Psoas muscle (tissue), 7 donors: ENCODE measurements at regions not wholly inside any gene's neighbourhood (a gene's known extent, or its start where the extent isn't known, plus 50 kb on each side); places are given as distances from the start of the nearest gene placed in this dataset.
"Not testable (repeated sequence)": the region's sequence is repeated elsewhere in the genome, so short reads cannot be mapped to it uniquely, and the experiment has no call there.

ENCODE experiments used
- ATAC-seq, 4 donors: fragments of 200-7000 bp; cut with Tn5 transposase; one replicate each; pipeline ENCODE4 v1.9.1; 2020; ENCODE audit warnings: moderate library complexity in 3 of 4, mild to moderate bottlenecking in 2 of 4
- DNase-seq, 2 donors: peaks; one replicate each; pipeline ENCODE4 v3.0.0-alpha.2; 2020
- H3K27ac ChIP-seq: fragments of 200-600 bp; one replicate; pipeline ENCODE4 v1.8.0; 2022
- H3K27me3 ChIP-seq, 3 donors: fragments of 200-600 bp in 1 of 3; one replicate each; pipeline versions ENCODE4 v1.6.1 to v1.8.0; 2013 to 2022; ENCODE audit warnings: low read length in 2 of 3, mild to moderate bottlenecking in 2 of 3, moderate library complexity in 1 of 3; ENCODE audit not compliant: insufficient read depth in 3 of 3
- H3K36me3 ChIP-seq, 2 donors: fragments of 200-600 bp in 1 of 2; one replicate each; pipeline versions ENCODE4 v1.6.1 to v1.8.0; 2013 to 2022; ENCODE audit warnings: low read depth in 1 of 2, mild to moderate bottlenecking in 1 of 2, moderate library complexity in 1 of 2; ENCODE audit not compliant: insufficient read depth in 1 of 2
- H3K4me1 ChIP-seq: fragments of 200-600 bp; one replicate; pipeline ENCODE4 v1.8.0; 2022
- H3K4me3 ChIP-seq: fragments of 200-600 bp; one replicate; pipeline ENCODE4 v1.8.0; 2022; ENCODE audit warnings: mild to moderate bottlenecking
- H3K9me3 ChIP-seq: fragments of 200-600 bp; one replicate; pipeline ENCODE4 v1.8.0; 2022
- CTCF ChIP-seq: fragments of 200-600 bp; IDR thresholded peaks from one replicate; pipeline ENCODE4 v1.8.0; 2022; ENCODE audit warnings: antibody characterized with exemption
- WGBS, 3 donors: extraction: QIAGEN DNeasy Blood & Tissue Kit; methylation state at CpG; one replicate each; pipeline versions ENCODE4 v1.1.6 to v1.1.7; 2013; 5-methylcytosine and 5-hydroxymethylcytosine counted together
- intact Hi-C, 2 donors: fragments of 100-400 bp; cut with DNase I; formaldehyde crosslinking; loops; one replicate each; pipeline versions ENCODE4 v1.11.0 to v1.14.2; 2022
- donor health status: healthy with polysubstance abuse.
- donor health status: DM: no; HTN: no; CAD: no; lungs with moderate emphysema.
- donor health status: Bipolar disorder and iron deficiency.
- donor health status: healthy.
- donor health status: DM: yes; HTN: yes; CAD: no.
- donor health status: DM: no; HTN: no; CAD: no.
- donor health status: DM: yes; HTN: yes; CAD: no.

DNA sequence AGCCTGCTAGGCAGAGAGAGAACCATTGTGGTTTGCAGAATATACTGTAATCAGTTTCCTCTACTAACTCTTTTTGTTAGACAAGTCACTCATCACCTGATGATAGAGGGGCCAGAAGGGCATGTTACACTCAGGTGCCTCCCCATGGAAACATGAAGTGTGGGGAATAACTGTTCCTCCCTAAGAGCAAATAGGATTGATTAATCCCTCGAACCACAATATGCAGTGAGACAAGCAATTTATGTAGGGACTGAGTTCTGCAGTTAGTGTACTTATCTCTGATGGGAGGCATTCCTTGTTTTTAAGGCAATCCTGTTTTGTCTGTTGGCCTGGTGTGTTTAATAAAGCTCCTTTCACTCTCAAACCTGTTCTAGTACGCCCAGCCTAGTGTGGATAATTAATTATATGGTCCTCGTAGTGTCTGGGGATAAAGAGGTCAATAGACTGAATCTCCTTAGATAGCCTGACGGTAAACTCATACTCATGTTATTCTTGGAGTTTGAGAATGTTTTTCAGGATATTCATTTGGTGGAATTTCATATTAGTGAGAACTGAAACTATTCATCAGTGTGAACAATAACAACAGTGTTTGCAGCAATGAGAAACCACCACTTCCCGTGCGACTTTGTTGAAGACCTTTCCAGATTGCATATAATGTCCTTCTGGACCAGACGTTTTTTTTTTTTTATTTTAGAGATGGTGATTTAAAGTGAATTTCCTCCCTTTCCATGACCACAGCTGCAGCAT, 344.8 kb upstream of the FZD8 start:
- Histone ChIP-seq H3K4me1 (no peaks in the 10 kb centered on the region), H3K36me3 (no peaks in the 10 kb centered on the region), H3K4me3 (no peak overlapping the region), H3K27ac (no peak overlapping the region), H3K9me3 (no peaks in the 10 kb centered on the region), H3K27me3 (no peaks in the 10 kb centered on the region)
- DNase-seq (no peak), ATAC-seq (no peak)
- no peak for TF ChIP-seq CTCF
- intact Hi-C loops = no loop called here
- WGBS, 3 donors = 26 to 36% (median 28%) methylated on average over 7 of the region's 7 CpGs

- DNase-seq = no peak
- Histone ChIP-seq H3K36me3 (no peaks in the 10 kb centered on the region), H3K27ac (no peak overlapping the region), H3K27me3 (no peaks in the 10 kb centered on the region), H3K4me3 (no peak overlapping the region), H3K9me3 (no peaks in the 10 kb centered on the region), H3K4me1 (no peaks in the 10 kb centered on the region)
- no peak for ATAC-seq
- no peak for TF ChIP-seq CTCF
- 41 to 73% (median 57%) methylated on average over 2 of the region's 2 CpGs for WGBS, 3 donors
- intact Hi-C loops = no loop called here
Observed at GRCh38 chr10:35979116-35979515, 337.0 kb upstream of the FZD8 start.

DNA sequence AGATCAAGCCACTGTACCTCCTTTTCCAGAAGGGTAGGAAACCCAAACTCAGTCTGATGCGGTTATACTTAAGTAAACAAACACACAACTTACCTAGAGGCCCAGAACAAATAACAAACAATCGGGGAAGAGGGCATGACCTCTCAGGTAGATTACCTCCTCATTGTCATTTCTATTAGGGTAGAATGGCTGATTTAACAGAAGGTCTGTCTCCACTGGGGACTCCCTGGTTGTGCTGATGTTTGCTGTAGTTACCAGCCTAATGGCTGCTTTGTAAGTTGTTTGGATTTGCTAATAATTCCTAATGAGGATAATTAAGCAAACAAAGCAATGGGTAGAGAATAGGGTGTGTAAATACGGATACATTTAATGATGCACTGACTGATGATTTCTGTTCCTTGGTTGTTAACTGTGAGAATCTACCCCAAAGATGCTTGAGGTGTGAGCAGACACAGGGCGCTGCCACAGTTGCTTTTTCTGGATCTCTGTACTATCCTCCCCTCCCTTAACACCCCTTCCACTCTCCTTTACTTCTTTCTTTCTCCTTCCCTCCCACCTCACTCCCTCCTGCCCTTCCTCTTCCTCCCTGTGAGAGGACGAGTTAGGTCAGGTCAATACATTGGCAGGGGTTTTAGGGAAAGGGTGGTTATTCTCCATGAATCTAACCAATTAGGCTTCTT, 332.0 kb upstream of the FZD8 start:
- H3K4me3 ChIP-seq, H3K27ac ChIP-seq, intact Hi-C loops, H3K4me1 ChIP-seq, H3K9me3 ChIP-seq, H3K27me3 ChIP-seq, DNase-seq, ATAC-seq, H3K36me3 ChIP-seq: not testable (repeated sequence)
- 86 to 95% (median 91%) methylated on average over 5 of the region's 5 CpGs for WGBS, 3 donors

GRCh38 chr10:35972275-35972674, 330.2 kb upstream of the FZD8 start:
- intact Hi-C loops = no loop called here
- DNase-seq = no peak
- WGBS, 3 donors = 90 to 92% (median 91%) methylated on average over 3 of the region's 3 CpGs

More at GRCh38 chr10:35972275-35972674, 330.2 kb upstream of the FZD8 start:
- Histone ChIP-seq H3K36me3 (no peaks in the 10 kb centered on the region), H3K9me3 (no peaks in the 10 kb centered on the region), H3K4me1 (no peaks in the 10 kb centered on the region), H3K27me3 (no peaks in the 10 kb centered on the region), H3K27ac (no peak overlapping the region), H3K4me3 (no peak overlapping the region)
- no peak for ATAC-seq
- TF ChIP-seq CTCF = no peak
